ENCODE measurements at regions not wholly inside any gene's neighbourhood (a gene's known extent, or its start where the extent isn't known, plus 50 kb on each side); places are given as distances from the start of the nearest gene placed in this dataset.
A peak's percentile ranks its signal among the peaks of the same experiment; 100 is the strongest.

GRCh38 chr9:88077071-88077617 lies 61.1 kb downstream of the SPATA31C2 start:
- peak overlapping the region; percentile 84 for H3K4me3 Mint-ChIP-seq

DNA sequence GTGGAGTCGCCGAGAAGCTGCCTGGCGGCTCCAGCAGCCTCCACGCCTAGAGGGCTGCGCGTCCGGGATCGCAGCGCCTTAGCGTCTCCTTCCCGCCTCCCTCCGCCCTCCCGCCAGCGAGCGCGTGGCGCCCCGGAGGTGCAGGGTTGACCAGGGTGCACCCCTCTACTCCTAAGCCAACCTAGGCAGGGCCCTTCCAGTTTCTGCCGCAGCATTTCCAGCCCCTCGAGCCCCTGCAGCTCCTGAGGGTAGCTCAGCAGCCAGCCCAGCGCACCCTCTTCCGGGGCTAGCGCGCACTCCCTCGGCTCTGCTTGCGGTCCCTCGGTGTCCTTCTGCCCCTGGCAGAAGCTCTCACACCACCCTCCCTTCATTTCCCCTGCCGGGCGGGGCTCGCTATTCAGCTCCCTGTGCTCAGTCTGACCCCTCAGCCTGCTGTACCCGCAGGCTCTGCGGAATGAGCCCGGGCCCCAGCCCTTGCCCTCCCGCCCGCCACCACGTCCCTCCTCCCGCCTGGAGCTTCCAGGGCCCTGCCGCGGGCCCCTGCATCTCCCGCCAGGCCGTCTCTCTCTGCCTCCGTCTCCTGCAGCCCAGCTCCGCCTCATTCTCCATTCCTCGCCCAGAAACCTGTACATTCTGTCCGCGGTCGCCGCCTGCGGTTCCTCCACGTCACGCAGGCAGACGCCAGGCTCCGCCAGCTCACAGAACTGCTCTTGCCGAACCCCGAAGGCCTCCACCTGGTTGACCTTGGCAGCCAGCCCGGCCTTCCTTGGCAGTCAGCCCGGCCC lies 61.8 kb downstream of the SPATA31C2 start:
- DNase-seq (ENCODE audit: low spot score): peak; percentile 21
- H3K27ac Mint-ChIP-seq: peak overlapping the region; percentile 47
- H3K27me3 Mint-ChIP-seq (ENCODE audit: low read depth): peaks cover 71% of the 10 kb centered on the region
- peaks cover 8% of the 10 kb centered on the region for H3K4me1 Mint-ChIP-seq (ENCODE audit: low read depth)
- H3K9me3 Mint-ChIP-seq: no peaks in the 10 kb centered on the region
- H3K36me3 Mint-ChIP-seq (ENCODE audit: low read depth): no peaks in the 10 kb centered on the region
- peak overlapping the region; percentile 84 for H3K4me3 Mint-ChIP-seq

More at GRCh38 chr9:88077071-88077617, 61.1 kb downstream of the SPATA31C2 start:
- Mint-ChIP-seq H3K27me3 (ENCODE audit: low read depth) (peaks cover 67% of the 10 kb centered on the region), H3K9me3 (no peaks in the 10 kb centered on the region), H3K36me3 (ENCODE audit: low read depth) (no peaks in the 10 kb centered on the region), H3K4me1 (ENCODE audit: low read depth) (peaks cover 8% of the 10 kb centered on the region), H3K27ac (no peak overlapping the region)
- no peak for DNase-seq (ENCODE audit: low spot score)

- H3K36me3 Mint-ChIP-seq (ENCODE audit: low read depth): no peaks in the 10 kb centered on the region
- no peak overlapping the region for H3K27ac Mint-ChIP-seq
- DNase-seq (ENCODE audit: low spot score): no peak
Observed at GRCh38 chr9:88075966-88076285, 62.3 kb downstream of the SPATA31C2 start.

DNA sequence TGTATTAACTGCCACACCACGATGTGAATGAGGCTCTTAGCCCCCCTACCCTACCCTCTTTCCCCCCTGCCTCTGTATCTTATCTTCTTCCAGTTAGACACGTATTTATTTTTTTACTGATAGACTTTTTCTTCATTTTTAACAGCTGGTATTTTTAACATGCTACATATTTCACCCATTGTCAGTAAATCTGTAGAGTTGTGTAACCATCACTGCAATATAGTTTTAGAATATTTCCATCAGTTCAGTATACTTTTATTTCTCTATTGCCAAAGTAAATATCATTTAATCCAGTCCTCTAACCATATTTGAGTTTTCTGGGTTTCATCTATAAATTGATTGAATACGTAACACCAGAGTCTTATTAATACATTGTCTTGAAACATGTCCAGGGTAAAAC lies 62.8 kb downstream of the SPATA31C2 start:
- Mint-ChIP-seq H3K36me3 (ENCODE audit: low read depth) (no peaks in the 10 kb centered on the region), H3K27me3 (ENCODE audit: low read depth) (peaks cover 78% of the 10 kb centered on the region), H3K4me3 (peak overlapping the region; percentile 84), H3K9me3 (no peaks in the 10 kb centered on the region), H3K4me1 (ENCODE audit: low read depth) (peaks cover 8% of the 10 kb centered on the region), H3K27ac (no peak overlapping the region)
- DNase-seq (ENCODE audit: low spot score): no peak

More at GRCh38 chr9:88075966-88076285, 62.3 kb downstream of the SPATA31C2 start:
- Mint-ChIP-seq H3K27me3 (ENCODE audit: low read depth) (peaks cover 75% of the 10 kb centered on the region), H3K4me1 (ENCODE audit: low read depth) (peaks cover 8% of the 10 kb centered on the region), H3K9me3 (no peaks in the 10 kb centered on the region), H3K4me3 (peak overlapping the region; percentile 84)

- Mint-ChIP-seq H3K9me3 (no peaks in the 10 kb centered on the region), H3K27ac (no peak overlapping the region), H3K36me3 (ENCODE audit: low read depth) (no peaks in the 10 kb centered on the region), H3K4me1 (ENCODE audit: low read depth) (peaks cover 8% of the 10 kb centered on the region), H3K27me3 (ENCODE audit: low read depth) (peaks cover 78% of the 10 kb centered on the region), H3K4me3 (no peak overlapping the region)
- DNase-seq (ENCODE audit: low spot score): no peak
Observed at GRCh38 chr9:88074931-88075330, 63.3 kb downstream of the SPATA31C2 start.

- Mint-ChIP-seq H3K36me3 (ENCODE audit: low read depth) (no peaks in the 10 kb centered on the region), H3K27ac (no peak overlapping the region), H3K4me1 (ENCODE audit: low read depth) (peaks cover 8% of the 10 kb centered on the region), H3K27me3 (ENCODE audit: low read depth) (peaks cover 69% of the 10 kb centered on the region), H3K4me3 (no peak overlapping the region), H3K9me3 (no peaks in the 10 kb centered on the region)
- DNase-seq (ENCODE audit: low spot score): no peak
Observed at GRCh38 chr9:88072831-88073375, 65.4 kb downstream of the SPATA31C2 start.

DNA sequence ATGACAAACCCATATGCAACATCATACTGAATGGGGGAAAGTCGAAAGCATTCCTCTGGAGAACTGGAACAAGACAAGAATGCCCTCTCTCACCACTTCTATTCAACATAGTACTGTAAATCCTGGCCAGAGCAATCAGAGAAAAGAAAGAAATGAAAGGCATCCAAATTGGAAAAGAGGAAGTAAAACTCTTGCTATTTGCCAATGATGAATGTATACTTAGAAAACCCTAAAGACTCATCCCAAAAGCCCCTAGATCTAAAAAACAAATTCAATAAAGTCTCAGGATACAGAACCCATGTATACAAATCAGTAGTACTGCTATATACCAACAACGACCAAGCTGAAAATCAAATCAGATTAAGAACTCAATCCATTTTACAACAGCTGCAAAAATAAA lies 66.9 kb downstream of the SPATA31C2 start:
- Mint-ChIP-seq H3K4me3 (no peak overlapping the region), H3K9me3 (no peaks in the 10 kb centered on the region), H3K27ac (no peak overlapping the region), H3K27me3 (ENCODE audit: low read depth) (peaks cover 55% of the 10 kb centered on the region), H3K4me1 (ENCODE audit: low read depth) (peaks cover 4% of the 10 kb centered on the region), H3K36me3 (ENCODE audit: low read depth) (no peaks in the 10 kb centered on the region)
- no peak for DNase-seq (ENCODE audit: low spot score)

GRCh38 chr9:88065619-88066018 lies 72.7 kb downstream of the SPATA31C2 start:
- Mint-ChIP-seq H3K27ac (no peak overlapping the region), H3K9me3 (no peaks in the 10 kb centered on the region)

GRCh38 chr9:88064554-88064953 lies 73.7 kb downstream of the SPATA31C2 start:
- H3K4me1 Mint-ChIP-seq (ENCODE audit: low read depth): no peaks in the 10 kb centered on the region
- H3K27me3 Mint-ChIP-seq (ENCODE audit: low read depth): peaks cover under 1% of the 10 kb centered on the region
- H3K4me3 Mint-ChIP-seq: no peak overlapping the region
- no peaks in the 10 kb centered on the region for H3K36me3 Mint-ChIP-seq (ENCODE audit: low read depth)
- no peak for DNase-seq (ENCODE audit: low spot score)
- H3K9me3 Mint-ChIP-seq: no peaks in the 10 kb centered on the region
- no peak overlapping the region for H3K27ac Mint-ChIP-seq

More at GRCh38 chr9:88065619-88066018, 72.7 kb downstream of the SPATA31C2 start:
- no peaks in the 10 kb centered on the region for H3K4me1 Mint-ChIP-seq (ENCODE audit: low read depth)
- H3K4me3 Mint-ChIP-seq: no peak overlapping the region
- DNase-seq (ENCODE audit: low spot score): no peak
- H3K27me3 Mint-ChIP-seq (ENCODE audit: low read depth): peaks cover 8% of the 10 kb centered on the region
- H3K36me3 Mint-ChIP-seq (ENCODE audit: low read depth): no peaks in the 10 kb centered on the region

DNA sequence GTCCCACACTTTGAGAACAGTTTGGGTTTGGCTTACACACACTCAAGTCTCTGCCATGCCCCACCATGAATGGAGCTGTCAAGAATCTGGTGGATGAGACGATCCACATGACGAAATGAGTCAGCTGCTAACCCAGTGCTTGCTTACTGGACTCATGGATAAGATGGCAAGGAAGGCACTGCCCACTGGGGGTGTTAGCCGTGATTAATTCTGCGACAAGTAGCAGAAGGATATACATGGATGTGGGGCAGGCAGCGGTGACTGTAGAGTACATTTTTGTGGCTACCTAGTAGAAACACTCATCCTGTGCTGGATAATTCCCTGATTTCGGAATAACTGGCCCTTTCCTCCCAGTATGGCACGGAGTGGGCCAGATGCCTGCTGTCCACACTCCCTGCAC lies 77.5 kb downstream of the SPATA31C2 start:
- H3K4me1 Mint-ChIP-seq (ENCODE audit: low read depth): no peaks in the 10 kb centered on the region
- no peaks in the 10 kb centered on the region for H3K27me3 Mint-ChIP-seq (ENCODE audit: low read depth)
- H3K9me3 Mint-ChIP-seq: no peaks in the 10 kb centered on the region
- DNase-seq (ENCODE audit: low spot score): no peak
- H3K36me3 Mint-ChIP-seq (ENCODE audit: low read depth): no peaks in the 10 kb centered on the region
- H3K27ac Mint-ChIP-seq: no peak overlapping the region
- H3K4me3 Mint-ChIP-seq: no peak overlapping the region

DNA sequence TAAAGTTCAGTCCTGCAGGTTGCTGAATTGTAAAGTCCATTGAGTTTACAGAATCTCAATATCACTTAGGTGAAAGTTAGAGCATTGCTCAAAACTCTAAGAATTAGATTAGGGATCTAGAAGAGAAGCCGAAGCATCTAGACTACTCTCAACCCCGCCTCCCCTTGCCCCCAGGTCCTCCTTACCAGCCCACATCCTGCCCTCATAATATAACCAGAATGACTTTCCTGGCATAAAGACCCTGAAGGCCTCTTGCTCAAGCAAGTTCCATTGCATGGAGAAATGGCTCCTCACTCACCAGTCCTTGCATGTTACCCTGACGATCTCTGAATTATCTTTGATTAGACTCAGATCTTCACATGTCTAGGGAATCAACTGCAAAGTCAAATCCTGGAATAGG lies 78.8 kb downstream of the SPATA31C2 start:
- Mint-ChIP-seq H3K4me3 (no peak overlapping the region), H3K36me3 (ENCODE audit: low read depth) (no peaks in the 10 kb centered on the region), H3K27ac (no peak overlapping the region), H3K4me1 (ENCODE audit: low read depth) (no peaks in the 10 kb centered on the region), H3K9me3 (no peaks in the 10 kb centered on the region), H3K27me3 (ENCODE audit: low read depth) (no peaks in the 10 kb centered on the region)
- no peak for DNase-seq (ENCODE audit: low spot score)

DNA sequence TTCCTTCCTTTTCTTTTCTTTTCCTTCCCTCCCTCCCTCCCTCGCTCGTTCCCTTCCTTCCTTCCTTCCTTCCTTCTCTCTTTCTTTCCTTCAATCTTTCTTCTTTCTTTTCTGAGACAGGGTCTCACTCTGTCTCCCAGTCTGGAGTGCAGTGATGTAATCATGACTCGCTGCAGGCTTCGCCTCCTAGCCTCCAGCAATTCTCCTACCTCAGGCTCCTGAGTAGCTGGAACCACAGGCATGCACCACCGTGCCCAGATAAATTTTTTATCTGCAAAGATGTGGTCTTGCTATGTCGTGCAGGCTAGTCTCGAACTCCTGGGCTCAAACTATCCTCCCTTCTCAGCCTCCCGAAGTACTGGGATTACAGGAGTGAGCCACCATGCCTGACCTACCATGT lies 81.4 kb downstream of the SPATA31C2 start:
- H3K36me3 Mint-ChIP-seq (ENCODE audit: low read depth): no peaks in the 10 kb centered on the region
- no peak for DNase-seq (ENCODE audit: low spot score)
- no peaks in the 10 kb centered on the region for H3K9me3 Mint-ChIP-seq
- H3K27me3 Mint-ChIP-seq (ENCODE audit: low read depth): no peaks in the 10 kb centered on the region
- no peak overlapping the region for H3K4me3 Mint-ChIP-seq
- no peak overlapping the region for H3K27ac Mint-ChIP-seq
- no peaks in the 10 kb centered on the region for H3K4me1 Mint-ChIP-seq (ENCODE audit: low read depth)

DNA sequence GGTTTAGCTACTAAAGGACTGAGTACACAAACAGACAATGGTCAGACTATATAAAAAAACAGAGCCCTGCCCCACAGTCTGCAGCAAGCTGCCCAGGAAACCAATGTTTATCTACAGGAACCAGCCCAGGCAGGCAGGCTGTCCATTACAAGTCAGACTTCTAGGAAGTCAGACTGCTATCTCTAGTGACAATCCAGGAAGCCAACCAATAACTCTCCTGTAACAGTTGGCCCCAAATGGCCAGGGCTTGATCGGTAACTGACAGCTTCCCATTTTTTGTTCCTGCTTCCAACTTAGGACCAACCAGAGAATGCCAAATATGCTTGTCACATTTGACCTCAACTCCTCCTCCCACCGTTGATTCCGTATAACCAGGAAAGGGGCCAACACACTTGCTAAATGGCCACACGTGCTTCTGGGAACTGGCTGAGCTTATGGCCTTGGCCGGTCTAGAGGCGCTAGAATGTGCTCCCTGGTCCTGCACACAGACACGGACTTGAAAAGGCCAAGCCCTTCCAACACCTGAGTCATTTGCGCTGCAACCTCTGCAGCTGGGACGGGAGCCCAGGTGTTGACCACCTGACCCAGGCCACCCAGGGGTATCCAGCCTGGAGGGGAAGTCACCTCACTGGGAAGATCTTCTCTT lies 79.6 kb upstream of the CDK20 start:
- H3K36me3 Mint-ChIP-seq (ENCODE audit: low read depth): no peaks in the 10 kb centered on the region
- H3K4me3 Mint-ChIP-seq: no peak overlapping the region
- peaks cover 2% of the 10 kb centered on the region for H3K4me1 Mint-ChIP-seq (ENCODE audit: low read depth)
- no peak overlapping the region for H3K27ac Mint-ChIP-seq
- H3K9me3 Mint-ChIP-seq: no peaks in the 10 kb centered on the region
- no peak for DNase-seq (ENCODE audit: low spot score)
- no peaks in the 10 kb centered on the region for H3K27me3 Mint-ChIP-seq (ENCODE audit: low read depth)

DNA sequence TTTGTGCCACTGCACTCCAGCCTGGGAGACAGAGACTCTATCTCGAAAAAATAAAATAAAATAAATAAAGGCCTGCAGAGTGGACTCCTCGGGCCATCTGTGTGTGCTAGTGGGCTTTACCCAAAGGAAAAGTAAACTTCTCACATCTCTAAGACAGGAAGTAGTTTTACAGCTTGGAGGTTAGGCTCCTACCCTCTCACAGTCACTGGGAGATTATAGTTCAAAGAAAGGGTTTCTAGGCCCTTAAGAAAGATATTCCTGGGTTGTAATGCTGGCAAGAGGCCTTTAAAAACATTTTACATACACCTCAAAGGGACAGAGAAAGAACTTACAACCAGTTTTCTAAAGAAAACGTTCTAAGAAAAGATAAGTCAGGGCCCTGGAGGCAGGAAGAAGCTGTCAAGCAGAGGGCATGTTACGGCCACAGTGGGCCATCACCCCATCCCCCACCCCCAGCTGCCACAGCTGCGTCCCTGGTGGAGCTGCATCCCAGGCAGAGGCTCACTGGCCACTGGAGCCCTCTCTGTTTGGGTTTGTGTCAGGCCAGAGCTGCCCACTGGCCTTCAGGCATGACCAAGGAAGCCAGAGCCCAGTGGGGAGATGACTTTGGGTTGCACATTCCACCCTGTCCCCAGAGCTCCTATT lies 78.1 kb upstream of the CDK20 start:
- no peak for DNase-seq (ENCODE audit: low spot score)
- Mint-ChIP-seq H3K4me3 (no peak overlapping the region), H3K27ac (no peak overlapping the region), H3K27me3 (ENCODE audit: low read depth) (no peaks in the 10 kb centered on the region), H3K9me3 (no peaks in the 10 kb centered on the region), H3K4me1 (ENCODE audit: low read depth) (peaks cover 2% of the 10 kb centered on the region), H3K36me3 (ENCODE audit: low read depth) (no peaks in the 10 kb centered on the region)
